ENCODE measurements at regions not wholly inside any gene's neighbourhood (a gene's known extent, or its start where the extent isn't known, plus 50 kb on each side); places are given as distances from the start of the nearest gene placed in this dataset.

DNA sequence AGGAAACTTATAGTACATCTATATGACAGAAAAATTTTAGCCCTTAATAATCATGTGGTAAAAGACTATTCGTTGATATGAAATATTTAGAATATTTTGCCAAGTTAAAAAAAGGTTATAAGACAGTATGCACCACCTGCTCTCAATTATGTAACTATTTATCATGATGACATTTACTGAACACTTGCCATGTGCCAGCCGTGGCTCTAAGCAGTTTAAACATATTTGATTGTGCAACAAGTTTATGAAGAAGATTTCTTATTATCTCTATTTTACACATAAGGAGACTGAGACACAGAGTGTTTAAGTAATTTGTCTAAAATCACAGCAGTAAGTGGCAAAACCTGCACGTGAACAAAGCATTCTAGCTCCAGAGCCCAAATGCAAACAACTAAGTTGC lies 199.3 kb upstream of the JUN start:
- TF ChIP-seq, protein P1, sequence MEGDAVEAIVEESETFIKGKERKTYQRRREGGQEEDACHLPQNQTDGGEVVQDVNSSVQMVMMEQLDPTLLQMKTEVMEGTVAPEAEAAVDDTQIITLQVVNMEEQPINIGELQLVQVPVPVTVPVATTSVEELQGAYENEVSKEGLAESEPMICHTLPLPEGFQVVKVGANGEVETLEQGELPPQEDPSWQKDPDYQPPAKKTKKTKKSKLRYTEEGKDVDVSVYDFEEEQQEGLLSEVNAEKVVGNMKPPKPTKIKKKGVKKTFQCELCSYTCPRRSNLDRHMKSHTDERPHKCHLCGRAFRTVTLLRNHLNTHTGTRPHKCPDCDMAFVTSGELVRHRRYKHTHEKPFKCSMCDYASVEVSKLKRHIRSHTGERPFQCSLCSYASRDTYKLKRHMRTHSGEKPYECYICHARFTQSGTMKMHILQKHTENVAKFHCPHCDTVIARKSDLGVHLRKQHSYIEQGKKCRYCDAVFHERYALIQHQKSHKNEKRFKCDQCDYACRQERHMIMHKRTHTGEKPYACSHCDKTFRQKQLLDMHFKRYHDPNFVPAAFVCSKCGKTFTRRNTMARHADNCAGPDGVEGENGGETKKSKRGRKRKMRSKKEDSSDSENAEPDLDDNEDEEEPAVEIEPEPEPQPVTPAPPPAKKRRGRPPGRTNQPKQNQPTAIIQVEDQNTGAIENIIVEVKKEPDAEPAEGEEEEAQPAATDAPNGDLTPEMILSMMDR (IDR thresholded peaks at IDR 0.05), result no peak
- TF ChIP-seq EP300 (IDR thresholded peaks at IDR 0.05), result no peak

Measured in ovary (tissue), 3 donors.